ENCODE measurements at regions not wholly inside any gene's neighbourhood (a gene's known extent, or its start where the extent isn't known, plus 50 kb on each side); places are given as distances from the start of the nearest gene placed in this dataset.
A peak's percentile ranks its signal among the peaks of the same experiment; 100 is the strongest.

- TF ChIP-seq CTCF (IDR thresholded peaks at IDR 0.05; ENCODE audit: low read length, missing control alignments) = no peak
- no peak for DNase-seq (ENCODE audit: low read depth)
- H3K4me3 ChIP-seq (replicated peaks; ENCODE audit: low read depth, low read length) = no peak overlapping the region
These were observed 1043.2 kb upstream of the ADGRB3 start for GRCh38 chr6:67591910-67592309.

DNA sequence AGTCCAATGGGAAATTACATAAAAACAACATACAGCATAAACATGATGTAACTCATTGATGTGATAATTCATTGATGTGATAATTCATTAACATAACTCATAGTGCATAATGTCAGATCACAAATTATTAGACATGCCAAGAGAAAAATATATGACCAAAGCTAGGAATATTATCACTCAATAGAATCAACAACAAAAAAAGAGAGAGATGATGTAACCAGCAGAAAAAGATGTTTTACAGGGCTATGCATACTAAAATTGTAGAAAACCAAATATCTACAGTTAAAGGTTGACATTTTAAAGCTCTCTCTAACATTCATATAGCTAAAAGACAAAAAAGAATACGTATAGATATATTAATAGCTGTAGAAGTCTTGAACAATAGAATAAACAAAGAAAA, 1067.2 kb upstream of the ADGRB3 start:
- no peak for DNase-seq (ENCODE audit: low read depth)
- H3K4me3 ChIP-seq (replicated peaks; ENCODE audit: low read depth, low read length) = no peak overlapping the region
- no peak for TF ChIP-seq CTCF (IDR thresholded peaks at IDR 0.05; ENCODE audit: low read length, missing control alignments)

DNA sequence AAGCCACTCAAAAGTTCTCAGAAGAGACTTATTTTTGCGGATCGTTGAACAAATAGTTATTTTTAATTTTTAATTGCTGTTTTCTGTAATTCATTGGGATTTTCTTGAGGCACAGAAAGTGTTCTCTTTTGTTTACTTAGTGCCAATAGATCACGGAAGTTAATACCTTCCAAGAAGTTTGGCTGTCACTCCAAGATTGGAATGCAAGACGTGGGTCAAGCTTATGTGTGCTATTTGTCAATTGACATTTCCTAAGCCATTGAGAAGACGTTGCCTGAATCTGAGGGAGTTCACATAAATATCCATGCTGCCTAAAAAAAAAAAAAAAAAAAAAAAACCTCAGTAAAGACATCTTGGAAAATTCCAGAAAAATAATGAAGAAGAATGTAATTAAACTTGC, 1071.4 kb upstream of the ADGRB3 start:
- DNase-seq (ENCODE audit: low read depth) = no peak
- H3K4me3 ChIP-seq (replicated peaks; ENCODE audit: low read depth, low read length) = no peak overlapping the region
- TF ChIP-seq CTCF (IDR thresholded peaks at IDR 0.05; ENCODE audit: low read length, missing control alignments) = no peak

DNA sequence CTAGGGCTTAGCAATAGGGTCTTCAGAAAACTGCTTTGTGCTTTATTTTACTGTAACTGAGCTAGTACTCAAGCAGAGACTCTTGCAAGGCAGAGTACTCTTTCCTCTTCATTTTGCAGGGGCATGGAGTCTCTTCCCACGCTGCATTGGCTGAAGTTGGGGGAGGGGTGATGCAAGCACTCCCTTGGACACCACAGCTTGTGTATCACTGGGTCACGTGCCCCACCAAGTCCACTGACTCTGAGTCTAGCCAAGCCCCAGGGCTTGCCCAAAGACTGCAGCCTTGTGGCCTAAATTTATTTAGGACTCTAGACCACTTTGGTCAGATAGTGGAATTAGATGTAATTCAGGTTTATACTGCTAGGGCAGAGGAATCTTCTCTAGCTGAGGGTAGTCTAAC, 1075.0 kb upstream of the ADGRB3 start:
- TF ChIP-seq CTCF (IDR thresholded peaks at IDR 0.05; ENCODE audit: low read length, missing control alignments) = no peak
- no peak overlapping the region for H3K4me3 ChIP-seq (replicated peaks; ENCODE audit: low read depth, low read length)

GRCh38 chr6:67558985-67559384, 1076.1 kb upstream of the ADGRB3 start:
- peak; percentile 46 for DNase-seq (ENCODE audit: low read depth)
- no peak for TF ChIP-seq CTCF (IDR thresholded peaks at IDR 0.05; ENCODE audit: low read length, missing control alignments)
- no peak overlapping the region for H3K4me3 ChIP-seq (replicated peaks; ENCODE audit: low read depth, low read length)

More for the DNA sequence above, 1075.0 kb upstream of the ADGRB3 start:
- no peak for DNase-seq (ENCODE audit: low read depth)

DNA sequence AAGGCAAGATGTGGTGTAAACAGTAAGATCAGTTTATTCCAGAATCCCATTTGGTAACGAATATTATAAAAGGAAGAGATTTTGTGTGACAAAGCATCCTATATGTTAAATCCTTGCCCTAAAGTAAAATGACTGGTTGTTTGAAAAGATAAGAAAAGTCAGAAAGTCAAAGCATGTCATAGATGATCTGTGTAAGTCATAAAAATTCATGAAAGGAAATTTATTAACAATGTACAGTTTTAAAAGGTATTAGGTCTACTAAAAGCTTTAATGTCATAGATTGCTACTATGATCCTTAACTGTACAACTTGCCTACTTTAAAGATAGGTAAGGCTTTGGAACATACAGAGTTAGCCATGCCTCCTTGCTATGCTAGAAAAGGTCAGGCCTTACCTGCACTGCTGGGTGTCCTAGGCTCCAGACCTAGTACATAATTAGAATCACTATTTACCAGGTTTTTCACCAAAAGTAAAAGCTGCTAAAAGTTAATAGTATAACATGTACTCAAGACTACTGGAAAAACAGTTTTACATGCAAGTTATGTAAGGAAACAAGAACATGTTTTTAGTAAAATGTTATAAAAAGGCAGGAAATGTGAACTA, 1090.1 kb upstream of the ADGRB3 start:
- TF ChIP-seq CTCF (IDR thresholded peaks at IDR 0.05; ENCODE audit: low read length, missing control alignments) = no peak
- H3K4me3 ChIP-seq (replicated peaks; ENCODE audit: low read depth, low read length) = no peak overlapping the region
- DNase-seq (ENCODE audit: low read depth) = no peak

DNA sequence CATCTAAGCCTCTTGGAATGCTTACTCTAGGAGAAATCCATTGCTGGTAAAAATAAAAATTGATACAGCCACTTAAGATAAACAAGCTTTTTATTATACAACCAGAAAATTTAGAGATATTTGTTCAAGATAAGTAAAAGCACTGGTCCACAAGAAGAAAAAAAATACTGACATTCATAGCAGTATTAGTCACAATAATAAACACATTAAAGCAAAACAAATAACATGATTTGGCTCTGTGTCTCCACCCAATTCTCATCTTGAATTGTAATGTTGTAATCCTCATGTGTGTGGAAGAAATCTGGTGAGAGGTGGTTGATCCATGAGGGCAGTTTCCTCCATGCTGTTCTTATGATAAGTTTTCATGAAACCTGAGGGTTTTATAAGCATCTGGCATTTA, 1093.5 kb upstream of the ADGRB3 start:
- no peak for DNase-seq (ENCODE audit: low read depth)
- TF ChIP-seq CTCF (IDR thresholded peaks at IDR 0.05; ENCODE audit: low read length, missing control alignments) = no peak
- no peak overlapping the region for H3K4me3 ChIP-seq (replicated peaks; ENCODE audit: low read depth, low read length)

Data from fibroblast of pulmonary artery (primary cell).